ENCODE measurements at regions not wholly inside any gene's neighbourhood (a gene's known extent, or its start where the extent isn't known, plus 50 kb on each side); places are given as distances from the start of the nearest gene placed in this dataset.

- DNase-seq (ENCODE audit: low spot score): no peak
- H3K27me3 Mint-ChIP-seq: peaks cover 23 to 29% of the 10 kb centered on the region in 2 donors
- H3K4me3 Mint-ChIP-seq: no peak overlapping the region
- no peak for ATAC-seq
- no peaks in the 10 kb centered on the region for H3K4me1 Mint-ChIP-seq (ENCODE audit: low read depth in 2 of 2)
- H3K36me3 Mint-ChIP-seq: no peaks in the 10 kb centered on the region
- H3K27ac Mint-ChIP-seq: no peak overlapping the region
- no peaks in the 10 kb centered on the region for H3K9me3 Mint-ChIP-seq
These were observed 52.3 kb upstream of the KLHL25 start for GRCh38 chr15:85847031-85847430.

- H3K27ac Mint-ChIP-seq: no peak overlapping the region
- DNase-seq (ENCODE audit: low spot score): no peak
- peaks cover 26 to 31% of the 10 kb centered on the region in 2 donors for H3K27me3 Mint-ChIP-seq
- no peaks in the 10 kb centered on the region for H3K9me3 Mint-ChIP-seq
- H3K4me3 Mint-ChIP-seq: no peak overlapping the region
- H3K36me3 Mint-ChIP-seq: no peaks in the 10 kb centered on the region
- ATAC-seq: no peak
- H3K4me1 Mint-ChIP-seq (ENCODE audit: low read depth in 2 of 2): peaks cover 0 to 4% of the 10 kb centered on the region in 2 donors
These were observed 55.2 kb upstream of the KLHL25 start for GRCh38 chr15:85849946-85850345.

GRCh38 chr15:85852969-85853368 lies 58.2 kb upstream of the KLHL25 start:
- Mint-ChIP-seq H3K4me3 (no peak overlapping the region), H3K9me3 (no peaks in the 10 kb centered on the region), H3K4me1 (ENCODE audit: low read depth in 2 of 2) (peaks cover 0 to 4% of the 10 kb centered on the region in 2 donors), H3K27me3 (peaks cover 14 to 18% of the 10 kb centered on the region in 2 donors), H3K36me3 (no peaks in the 10 kb centered on the region), H3K27ac (no peak overlapping the region)
- DNase-seq (ENCODE audit: low spot score) (no peak), ATAC-seq (no peak)

GRCh38 chr15:85854345-85855097 lies 59.8 kb upstream of the KLHL25 start:
- peaks cover 5 to 8% of the 10 kb centered on the region in 2 donors for H3K4me1 Mint-ChIP-seq (ENCODE audit: low read depth in 2 of 2)
- H3K9me3 Mint-ChIP-seq: no peaks in the 10 kb centered on the region
- H3K36me3 Mint-ChIP-seq: no peaks in the 10 kb centered on the region
- DNase-seq (ENCODE audit: low spot score): peak; percentile 71
- H3K27ac Mint-ChIP-seq: no peak overlapping the region
- H3K27me3 Mint-ChIP-seq: peaks cover 21 to 23% of the 10 kb centered on the region in 2 donors
- no peak overlapping the region for H3K4me3 Mint-ChIP-seq
- ATAC-seq: peak in 1 of 2 donors; percentile 66

- H3K27ac Mint-ChIP-seq: no peak overlapping the region
- peak; percentile 77 for DNase-seq (ENCODE audit: low spot score)
These were observed 64.1 kb upstream of the KLHL25 start for GRCh38 chr15:85858586-85859375.

GRCh38 chr15:85859671-85860070 lies 64.9 kb upstream of the KLHL25 start:
- Mint-ChIP-seq H3K9me3 (no peaks in the 10 kb centered on the region), H3K27ac (no peak overlapping the region), H3K27me3 (peaks cover 13 to 17% of the 10 kb centered on the region in 2 donors), H3K4me1 (ENCODE audit: low read depth in 2 of 2) (peaks cover 4 to 5% of the 10 kb centered on the region in 2 donors), H3K4me3 (no peak overlapping the region), H3K36me3 (no peaks in the 10 kb centered on the region)
- ATAC-seq: no peak
- no peak for DNase-seq (ENCODE audit: low spot score)

More at GRCh38 chr15:85858586-85859375, 64.1 kb upstream of the KLHL25 start:
- Mint-ChIP-seq H3K27me3 (peaks cover 18 to 23% of the 10 kb centered on the region in 2 donors), H3K9me3 (no peaks in the 10 kb centered on the region), H3K4me1 (ENCODE audit: low read depth in 2 of 2) (peaks cover 5 to 8% of the 10 kb centered on the region in 2 donors), H3K36me3 (no peaks in the 10 kb centered on the region), H3K4me3 (peak overlapping the region; percentile 44)
- ATAC-seq: peak; percentile 85 to 87

- Mint-ChIP-seq H3K4me1 (ENCODE audit: low read depth in 2 of 2) (peaks cover 4 to 5% of the 10 kb centered on the region in 2 donors), H3K9me3 (no peaks in the 10 kb centered on the region), H3K27me3 (peaks cover 14 to 25% of the 10 kb centered on the region in 2 donors), H3K36me3 (no peaks in the 10 kb centered on the region), H3K27ac (no peak overlapping the region), H3K4me3 (no peak overlapping the region)
- DNase-seq (ENCODE audit: low spot score): no peak
- ATAC-seq: peak in 1 of 2 donors; percentile 26
These were observed 65.9 kb upstream of the KLHL25 start for GRCh38 chr15:85860394-85861161.

GRCh38 chr15:85865070-85865684 lies 70.5 kb upstream of the KLHL25 start:
- Mint-ChIP-seq H3K27me3 (peaks cover 6 to 25% of the 10 kb centered on the region in 2 donors), H3K36me3 (no peaks in the 10 kb centered on the region), H3K4me3 (no peak overlapping the region), H3K4me1 (ENCODE audit: low read depth in 2 of 2) (no peaks in the 10 kb centered on the region), H3K27ac (no peak overlapping the region), H3K9me3 (no peaks in the 10 kb centered on the region)
- ATAC-seq (no peak), DNase-seq (ENCODE audit: low spot score) (no peak)

GRCh38 chr15:85867250-85867649 lies 72.5 kb upstream of the KLHL25 start:
- peaks cover 0 to 2% of the 10 kb centered on the region in 2 donors for H3K4me1 Mint-ChIP-seq (ENCODE audit: low read depth in 2 of 2)
- ATAC-seq: no peak
- no peaks in the 10 kb centered on the region for H3K9me3 Mint-ChIP-seq
- no peak overlapping the region for H3K27ac Mint-ChIP-seq
- no peak overlapping the region for H3K4me3 Mint-ChIP-seq
- peaks cover 6 to 25% of the 10 kb centered on the region in 2 donors for H3K27me3 Mint-ChIP-seq
- DNase-seq (ENCODE audit: low spot score): no peak
- H3K36me3 Mint-ChIP-seq: no peaks in the 10 kb centered on the region

GRCh38 chr15:85869124-85869523 lies 74.4 kb upstream of the KLHL25 start:
- Mint-ChIP-seq H3K27me3 (peaks cover 9 to 31% of the 10 kb centered on the region in 2 donors), H3K4me1 (ENCODE audit: low read depth in 2 of 2) (peaks cover 0 to 5% of the 10 kb centered on the region in 2 donors), H3K36me3 (no peaks in the 10 kb centered on the region), H3K4me3 (no peak overlapping the region), H3K9me3 (no peaks in the 10 kb centered on the region), H3K27ac (no peak overlapping the region)
- DNase-seq (ENCODE audit: low spot score) (no peak), ATAC-seq (no peak)

- H3K4me3 Mint-ChIP-seq: no peak overlapping the region
- DNase-seq (ENCODE audit: low spot score) (no peak), ATAC-seq (no peak)
- H3K27me3 Mint-ChIP-seq: peaks cover 9 to 32% of the 10 kb centered on the region in 2 donors
- H3K27ac Mint-ChIP-seq: no peak overlapping the region
- H3K36me3 Mint-ChIP-seq: no peaks in the 10 kb centered on the region
- no peaks in the 10 kb centered on the region for H3K9me3 Mint-ChIP-seq
- H3K4me1 Mint-ChIP-seq (ENCODE audit: low read depth in 2 of 2): peaks cover 0 to 5% of the 10 kb centered on the region in 2 donors
These were observed 75.7 kb upstream of the KLHL25 start for GRCh38 chr15:85870216-85871014.

- no peak for DNase-seq (ENCODE audit: low spot score)
- peaks cover 16 to 32% of the 10 kb centered on the region in 2 donors for H3K27me3 Mint-ChIP-seq
- ATAC-seq: no peak
- no peak overlapping the region for H3K4me3 Mint-ChIP-seq
- no peaks in the 10 kb centered on the region for H3K9me3 Mint-ChIP-seq
- no peak overlapping the region for H3K27ac Mint-ChIP-seq
- H3K36me3 Mint-ChIP-seq: no peaks in the 10 kb centered on the region
- H3K4me1 Mint-ChIP-seq (ENCODE audit: low read depth in 2 of 2): peaks cover 0 to 5% of the 10 kb centered on the region in 2 donors
These were observed 76.8 kb upstream of the KLHL25 start for GRCh38 chr15:85871545-85871944.

Data from natural killer cell treated with Interleukin-12 subunit alpha and Interleukin-12 subunit beta and Interleukin-15 and Interleukin-18, amount 100 ng/mL, for 72 hours (primary cell).